ENCODE measurements at regions not wholly inside any gene's neighbourhood (a gene's known extent, or its start where the extent isn't known, plus 50 kb on each side); places are given as distances from the start of the nearest gene placed in this dataset.

GRCh38 chr2:180356676-180357075 is 349.6 kb upstream of the CWC22 start:
- Histone ChIP-seq H3K27ac (no peak overlapping the region), H3K4me3 (no peak overlapping the region), H3K9me3 (no peaks in the 10 kb centered on the region), H3K27me3 (no peaks in the 10 kb centered on the region), H3K4me1 (ENCODE audit: insufficient read depth) (no peaks in the 10 kb centered on the region), H3K36me3 (no peaks in the 10 kb centered on the region)
- no peak for DNase-seq
- TF ChIP-seq CTCF (IDR thresholded peaks at IDR 0.05) (no peak), EP300 (IDR thresholded peaks at IDR 0.05) (no peak), POLR2A (IDR thresholded peaks at IDR 0.05) (no peak)
- intact Hi-C loops (cut with DNase I), result no loop called here

DNA sequence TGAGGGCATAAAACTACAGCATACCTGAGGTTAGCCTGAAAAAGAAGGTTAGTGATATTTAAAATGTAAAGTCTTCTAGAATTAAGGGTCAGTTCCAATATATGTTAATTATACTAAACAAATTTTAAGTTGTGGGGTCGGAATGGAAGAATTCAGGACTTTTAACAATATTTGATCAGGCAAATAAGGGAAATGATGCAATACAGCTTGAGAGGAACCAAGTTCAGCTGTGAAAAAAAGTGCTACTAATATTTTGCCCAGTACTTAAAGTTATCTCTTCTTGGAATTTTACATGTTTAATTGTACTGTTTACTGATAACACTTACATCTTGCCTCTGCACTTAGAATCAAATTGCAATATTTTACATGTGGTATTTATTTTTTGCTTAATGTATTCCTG is 345.5 kb upstream of the CWC22 start:
- Histone ChIP-seq H3K36me3 (no peaks in the 10 kb centered on the region), H3K27me3 (no peaks in the 10 kb centered on the region), H3K4me3 (no peak overlapping the region), H3K9me3 (no peaks in the 10 kb centered on the region), H3K27ac (no peak overlapping the region), H3K4me1 (ENCODE audit: insufficient read depth) (no peaks in the 10 kb centered on the region)
- intact Hi-C loops (cut with DNase I), result no loop called here
- 20 to 46% (median 37%) methylated on average over 1 of the region's 1 CpG for WGBS, 3 donors
- no peak for DNase-seq
- TF ChIP-seq CTCF (IDR thresholded peaks at IDR 0.05), result no peak
- TF ChIP-seq EP300 (IDR thresholded peaks at IDR 0.05), result no peak
- no peak for TF ChIP-seq POLR2A (IDR thresholded peaks at IDR 0.05)

GRCh38 chr2:180349809-180350208 is 342.7 kb upstream of the CWC22 start:
- H3K36me3 ChIP-seq, result no peaks in the 10 kb centered on the region
- H3K4me3 ChIP-seq, result no peak overlapping the region
- intact Hi-C loops (cut with DNase I), result no loop called here
- no peaks in the 10 kb centered on the region for H3K9me3 ChIP-seq
- H3K27me3 ChIP-seq, result no peaks in the 10 kb centered on the region
- H3K27ac ChIP-seq, result no peak overlapping the region
- 90 to 96% (median 95%) methylated on average over 2 of the region's 2 CpGs for WGBS, 3 donors
- no peak for DNase-seq
- H3K4me1 ChIP-seq (ENCODE audit: insufficient read depth), result no peaks in the 10 kb centered on the region
- TF ChIP-seq EP300 (IDR thresholded peaks at IDR 0.05) (no peak), POLR2A (IDR thresholded peaks at IDR 0.05) (no peak), CTCF (IDR thresholded peaks at IDR 0.05) (no peak)

- no peaks in the 10 kb centered on the region for H3K4me1 ChIP-seq (ENCODE audit: insufficient read depth)
- no peak overlapping the region for H3K27ac ChIP-seq
- no peak overlapping the region for H3K4me3 ChIP-seq
- H3K36me3 ChIP-seq, result no peaks in the 10 kb centered on the region
- WGBS, 3 donors, result 74 to 88% (median 83%) methylated on average over 1 of the region's 1 CpG
- DNase-seq, result no peak
- H3K27me3 ChIP-seq, result no peaks in the 10 kb centered on the region
- no peaks in the 10 kb centered on the region for H3K9me3 ChIP-seq
- TF ChIP-seq CTCF (IDR thresholded peaks at IDR 0.05) (no peak), POLR2A (IDR thresholded peaks at IDR 0.05) (no peak), EP300 (IDR thresholded peaks at IDR 0.05) (no peak)
- intact Hi-C loops (cut with DNase I), result no loop called here
Measured at GRCh38 chr2:180343528-180344345, 336.6 kb upstream of the CWC22 start.
